Posterior vena cava (tissue), 2 donors: ENCODE measurements at regions not wholly inside any gene's neighbourhood (a gene's known extent, or its start where the extent isn't known, plus 50 kb on each side); places are given as distances from the start of the nearest gene placed in this dataset.
"Not testable (repeated sequence)": the region's sequence is repeated elsewhere in the genome, so short reads cannot be mapped to it uniquely, and the experiment has no call there.

Experiments used
- DNase-seq: peaks from one replicate; pipeline ENCODE4 v3.0.0-alpha.2; 2020; ENCODE audit warnings: low spot score
- intact Hi-C, 2 donors: fragments of 100-400 bp; cut with DNase I; formaldehyde crosslinking; loops; one replicate each; pipeline versions ENCODE4 v1.14.1 to v1.14.2; 2022 to 2023
- donor health status: DM: yes; HTN: yes; CAD: no.
- donor health status: DM: yes; HTN: yes; CAD: no.

DNA sequence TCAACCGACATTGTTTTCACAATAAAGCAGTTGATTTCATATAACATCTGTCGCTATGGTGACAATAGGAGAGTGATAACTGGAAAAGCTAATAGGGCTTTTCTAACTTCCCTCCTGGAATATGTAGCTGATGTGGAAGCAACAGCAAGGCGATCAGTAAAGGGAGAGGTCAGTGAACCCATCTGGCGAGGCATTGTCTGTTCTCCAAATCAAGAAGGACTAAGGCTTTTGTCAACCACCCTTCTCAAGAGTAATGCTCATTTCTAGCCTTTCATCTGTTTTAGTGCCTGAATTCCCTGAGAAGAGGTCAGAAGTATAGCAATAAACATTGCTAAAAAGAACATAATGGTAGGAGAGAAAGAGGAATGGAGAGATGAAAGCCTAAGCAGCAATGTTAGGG, 201.3 kb downstream of the AKAP7 start:
- intact Hi-C loops, result no loop called here
- DNase-seq, result no peak

DNA sequence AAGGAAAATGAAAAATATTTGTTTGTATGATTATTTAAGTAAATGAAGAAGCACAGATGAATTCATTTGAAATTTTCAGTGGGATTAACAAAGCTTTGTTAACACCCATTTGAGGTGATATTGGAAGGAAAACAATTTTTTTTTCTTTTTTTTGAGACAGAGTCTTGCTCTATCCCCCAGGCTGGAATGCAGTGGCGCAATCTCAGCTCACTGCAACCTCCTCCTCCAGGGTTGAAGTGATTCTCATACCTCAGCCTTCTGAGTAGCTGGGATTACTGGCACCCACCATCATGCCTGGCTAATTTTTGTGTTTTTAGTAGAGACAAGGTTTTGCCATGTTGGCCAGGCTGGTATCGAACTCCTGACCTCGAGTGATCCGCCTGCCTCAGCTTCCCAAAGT, 211.6 kb downstream of the AKAP7 start:
- intact Hi-C loops, DNase-seq: not testable (repeated sequence)

GRCh38 chr6:131348572-131348971, 213.3 kb downstream of the AKAP7 start:
- intact Hi-C loops, result no loop called here

GRCh38 chr6:131349199-131349598, 213.9 kb downstream of the AKAP7 start:
- intact Hi-C loops, result no loop called here
- DNase-seq, result no peak

More at GRCh38 chr6:131348572-131348971, 213.3 kb downstream of the AKAP7 start:
- no peak for DNase-seq

DNA sequence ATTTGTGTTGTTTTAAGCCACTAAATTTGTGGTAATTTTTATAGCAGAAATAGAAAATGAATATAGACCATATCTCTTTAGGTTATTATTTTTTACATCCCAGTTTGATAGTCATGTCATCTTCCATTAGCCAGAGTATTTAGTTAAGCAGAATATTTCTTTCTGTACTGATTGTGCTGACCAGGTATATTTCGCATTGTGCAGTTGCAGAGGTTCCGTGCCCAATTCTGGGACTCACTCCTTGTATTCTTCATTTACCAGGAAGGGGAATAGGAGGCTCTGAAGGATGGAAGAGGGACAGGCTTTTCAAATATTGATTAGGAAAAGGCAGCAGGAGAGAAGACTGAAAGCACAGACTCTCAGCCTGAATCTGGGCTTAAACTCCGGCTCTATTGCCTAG, 217.8 kb downstream of the AKAP7 start:
- no peak for DNase-seq
- intact Hi-C loops, result loop anchor here in 1 of 2 donors (2.0 kb wide), 1 partner anchor 28 kb away; no protein-coding TSS in a partner anchor

DNA sequence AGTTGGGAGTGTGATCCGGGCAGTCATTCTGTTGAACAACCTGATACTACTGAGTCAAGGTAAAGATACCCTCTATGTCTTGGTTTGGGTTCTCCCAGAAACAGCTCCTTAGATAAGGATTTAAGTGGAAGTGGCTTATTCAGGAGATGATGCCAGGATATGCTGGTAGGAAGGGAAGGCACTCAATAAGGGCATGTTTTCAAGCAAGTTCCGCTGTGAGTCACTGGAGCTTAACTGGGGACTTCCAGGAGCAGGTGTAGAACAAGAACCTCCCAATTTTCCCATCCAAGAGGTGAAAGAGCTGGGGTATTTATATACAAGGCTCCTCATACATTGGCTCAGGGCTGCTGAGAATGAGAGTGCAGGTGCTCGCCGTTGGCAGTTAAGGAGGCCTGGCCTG, 218.6 kb downstream of the AKAP7 start:
- no peak for DNase-seq
- intact Hi-C loops, result loop anchor here in 1 of 2 donors (2.0 kb wide), 1 partner anchor 29 kb away; no protein-coding TSS in a partner anchor

DNA sequence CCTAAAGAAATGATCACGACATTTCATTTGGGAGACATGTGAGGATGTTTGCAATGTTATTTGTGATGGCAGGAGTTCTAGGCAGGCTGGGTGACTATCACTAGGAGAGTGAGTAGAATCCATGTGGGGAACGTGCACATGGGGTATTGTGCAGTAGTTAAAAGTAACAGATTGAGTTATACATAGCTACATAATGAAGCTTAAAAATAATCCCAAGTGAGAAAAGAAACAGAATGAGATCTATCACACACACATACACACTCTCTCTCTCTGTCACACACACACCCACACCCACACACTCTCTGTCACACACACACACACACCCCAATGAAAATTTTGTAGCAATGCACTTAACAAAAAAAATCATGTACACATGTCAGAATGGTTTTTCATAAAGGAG, 218.7 kb upstream of the ARG1 start:
- intact Hi-C loops, result no loop called here
- DNase-seq, result no peak

- DNase-seq, result no peak
- intact Hi-C loops, result no loop called here
Measured at GRCh38 chr6:131356161-131356560, 216.9 kb upstream of the ARG1 start.

- intact Hi-C loops, result no loop called here
- no peak for DNase-seq
Measured at GRCh38 chr6:131357501-131357900, 215.5 kb upstream of the ARG1 start.

DNA sequence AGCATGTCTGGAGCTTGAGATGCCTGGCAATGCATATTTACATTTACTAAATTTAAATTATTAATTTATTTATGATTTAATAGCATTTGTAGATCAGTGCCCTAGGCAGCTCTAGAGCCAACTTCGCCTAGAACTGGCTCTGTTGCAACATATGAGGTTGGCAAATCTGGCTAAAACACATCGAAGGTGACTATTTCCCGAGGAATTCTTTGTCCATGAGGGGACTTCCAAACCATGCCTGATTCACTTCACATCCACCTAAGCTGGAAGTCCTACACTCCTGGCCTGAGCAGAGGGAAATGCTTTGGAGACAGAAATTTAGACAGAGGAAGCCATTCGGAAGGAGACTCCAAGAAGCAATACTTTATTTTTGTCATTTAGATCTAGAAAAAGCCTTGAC, 211.0 kb upstream of the ARG1 start:
- intact Hi-C loops, result no loop called here

DNA sequence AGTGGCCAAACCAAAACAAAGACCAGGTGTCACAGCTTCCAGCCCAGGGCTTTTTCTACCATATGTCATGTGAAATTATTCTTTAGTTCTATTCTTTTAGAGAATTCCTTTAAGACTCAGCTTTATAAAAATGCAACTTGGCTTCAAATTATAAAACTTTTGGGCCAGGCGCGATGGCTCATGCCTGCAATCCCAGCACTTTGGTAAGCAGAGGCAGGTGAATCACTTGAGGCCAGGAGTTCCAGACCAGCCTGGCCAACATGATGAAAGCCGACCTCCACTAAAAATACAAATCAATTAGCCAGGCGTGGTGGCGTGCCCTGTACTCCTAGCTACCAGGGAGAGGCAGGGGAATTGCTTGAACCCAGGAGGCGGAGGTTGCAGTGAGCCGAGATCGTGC, 210.3 kb upstream of the ARG1 start:
- no peak for DNase-seq
- intact Hi-C loops, result no loop called here

More for the DNA sequence above, 211.0 kb upstream of the ARG1 start:
- DNase-seq, result no peak

- DNase-seq, result no peak
- intact Hi-C loops, result no loop called here
Measured at GRCh38 chr6:131363947-131364834, 208.8 kb upstream of the ARG1 start.

DNA sequence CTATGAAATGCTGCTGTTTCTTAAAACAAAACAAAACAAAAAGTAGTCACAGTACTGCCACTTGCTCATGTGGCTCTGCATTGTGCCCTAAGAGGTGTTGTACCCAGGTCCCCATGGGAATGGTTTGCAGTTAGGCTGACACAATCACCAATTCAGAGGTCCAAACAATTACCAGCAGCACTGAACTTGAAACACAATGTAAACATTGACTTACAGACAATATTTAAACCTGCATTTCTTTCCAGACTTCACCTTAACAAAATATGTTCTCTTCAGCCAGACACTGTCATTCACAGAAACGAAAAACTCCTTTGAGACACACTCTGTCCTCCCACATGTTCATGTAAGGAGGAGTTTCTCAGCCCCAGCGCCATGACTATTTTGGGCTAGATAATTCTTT, 206.8 kb upstream of the ARG1 start:
- intact Hi-C loops, result loop anchor here in 1 of 2 donors (1.0 kb wide), 1 partner anchor 26 kb away; no protein-coding TSS in a partner anchor

GRCh38 chr6:131367206-131367873, 205.7 kb upstream of the ARG1 start:
- no peak for DNase-seq
- intact Hi-C loops, result no loop called here

More for the DNA sequence above, 206.8 kb upstream of the ARG1 start:
- no peak for DNase-seq

GRCh38 chr6:131368198-131368911, 204.7 kb upstream of the ARG1 start:
- no peak for DNase-seq
- intact Hi-C loops, result no loop called here

GRCh38 chr6:131372535-131372934, 200.5 kb upstream of the ARG1 start:
- intact Hi-C loops, result no loop called here
- DNase-seq, result no peak

DNA sequence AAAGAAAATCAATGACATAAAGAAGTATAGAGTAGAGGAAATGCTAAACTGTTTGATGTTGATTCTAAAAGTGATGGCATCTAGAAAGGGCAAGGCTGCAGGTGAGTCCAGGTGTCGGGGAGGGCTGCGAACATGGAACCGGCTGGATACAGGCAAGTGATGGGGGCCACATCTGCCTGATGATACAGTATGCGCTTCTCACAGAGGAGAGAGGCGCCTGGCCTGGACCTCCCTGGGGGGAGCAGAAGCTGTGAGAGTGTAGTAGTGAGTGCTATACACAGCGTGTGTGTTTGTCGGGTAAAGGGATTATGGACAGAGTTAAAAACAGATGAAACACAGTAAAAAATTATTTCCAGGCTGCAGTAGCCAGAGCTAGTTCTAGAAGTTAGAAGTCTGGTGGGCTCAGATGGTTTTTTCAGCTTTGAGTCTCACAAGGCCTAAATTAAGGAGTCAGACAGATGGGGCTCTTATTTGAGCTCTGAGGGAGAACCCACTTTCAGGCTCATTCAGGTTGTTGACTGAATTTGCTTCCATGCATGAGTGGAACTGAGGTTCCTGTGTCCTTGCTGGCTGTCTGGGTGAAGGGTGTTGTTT, 195.8 kb upstream of the ARG1 start:
- intact Hi-C loops, result no loop called here
- DNase-seq, result no peak

GRCh38 chr6:131378874-131379273, 194.2 kb upstream of the ARG1 start:
- DNase-seq, result no peak

GRCh38 chr6:131379948-131380347, 193.1 kb upstream of the ARG1 start:
- intact Hi-C loops, result no loop called here
- DNase-seq, result no peak

More at GRCh38 chr6:131378874-131379273, 194.2 kb upstream of the ARG1 start:
- intact Hi-C loops, result no loop called here
